ENCODE measurements at regions not wholly inside any gene's neighbourhood (a gene's known extent, or its start where the extent isn't known, plus 50 kb on each side); places are given as distances from the start of the nearest gene placed in this dataset.

DNA sequence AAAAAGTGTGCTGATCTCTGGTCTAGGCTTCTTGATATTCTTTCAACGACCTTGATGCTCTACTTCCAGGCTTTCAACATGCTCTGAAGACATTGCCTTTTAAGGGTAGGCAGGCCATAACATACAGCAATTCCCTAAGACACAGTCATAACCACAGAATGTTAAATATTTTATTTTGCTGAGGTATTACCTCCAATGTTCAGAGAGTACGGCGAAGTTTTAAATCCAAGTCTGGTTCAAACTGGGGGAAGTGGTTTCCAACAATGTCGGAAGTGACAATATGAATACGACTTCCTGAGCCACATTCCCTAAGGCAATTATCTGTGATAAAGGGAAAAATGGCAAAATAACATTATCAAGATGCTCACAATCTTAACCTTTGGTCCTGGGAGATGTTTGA is 1077.9 kb upstream of the PIK3C3 start:
- Histone ChIP-seq H3K4me1 (replicated peaks in 1 of 4; ENCODE audit: control insufficient read depth in 3 of 4, insufficient read depth in 4 of 4, low read length in 3 of 4) (peaks cover 0 to 8% (median 1%) of the 10 kb centered on the region in 4 experiments; a peak in 2 of 7 replicates), H2BK5ac (ENCODE audit: low read depth, low read length) (no peak overlapping the region), H3K18ac (ENCODE audit: extremely low read depth, low read length) (no peak overlapping the region), H3K36me3 (ENCODE audit: control insufficient read depth in 2 of 4, insufficient read depth in 4 of 4, low read length in 3 of 4) (no peaks in the 10 kb centered on the region), H3K56ac (replicated peaks; ENCODE audit: insufficient read length, low read depth, low read length) (no peak overlapping the region), H3K79me1 (ENCODE audit: low read depth, low read length) (no peaks in the 10 kb centered on the region), H2BK120ac (replicated peaks; ENCODE audit: low read depth, low read length) (peak overlapping the region; percentile 81), H4K8ac (ENCODE audit: extremely low read depth, insufficient read depth, low read length) (no peak overlapping the region), H3K79me2 (ENCODE audit: control insufficient read depth in 1 of 2, insufficient read depth in 2 of 2, low read length in 2 of 2) (no peaks in the 10 kb centered on the region), H4K5ac (ENCODE audit: insufficient read length, low read depth, low read length) (no peak overlapping the region), H2AFZ (ENCODE audit: low read length) (no peak overlapping the region), H3K9ac (replicated peaks in 1 of 4; ENCODE audit: extremely low read depth in 1 of 4, low read depth in 3 of 4, low read length in 3 of 4) (no peak overlapping the region), H3K4me2 (ENCODE audit: insufficient read depth in 1 of 2, low read depth in 2 of 2, low read length in 2 of 2) (no peak overlapping the region), H4K91ac (replicated peaks; ENCODE audit: insufficient read length, low read length) (no peak overlapping the region), H2BK12ac (ENCODE audit: low read depth, low read length) (no peak overlapping the region), H3K23me2 (ENCODE audit: low read depth, low read length) (no peaks in the 10 kb centered on the region), H3K27me3 (replicated peaks in 1 of 4; ENCODE audit: control insufficient read depth in 3 of 4, extremely low read depth in 1 of 4, insufficient read depth in 3 of 4, low read length in 3 of 4) (no peaks in the 10 kb centered on the region), H3K4me3 (ENCODE audit: extremely low read depth in 1 of 4, insufficient read depth in 2 of 4, low read depth in 3 of 4, low read length in 4 of 4) (no peak overlapping the region), H4K20me1 (replicated peaks in 1 of 2; ENCODE audit: control insufficient read depth in 1 of 2, insufficient read depth in 2 of 2, low read length in 2 of 2) (no peaks in the 10 kb centered on the region), H3K9me3 (ENCODE audit: insufficient read depth in 2 of 2, low read depth in 1 of 2, low read length in 1 of 2) (no peaks in the 10 kb centered on the region), H3K27ac (ENCODE audit: low read depth, low read length) (no peak overlapping the region), H3K4ac (replicated peaks; ENCODE audit: insufficient read length, low read depth, low read length) (no peak overlapping the region), H3K23ac (ENCODE audit: insufficient read length) (no peak overlapping the region), H2AK5ac (ENCODE audit: low read depth, low read length) (no peak overlapping the region), H2BK15ac (ENCODE audit: low read length) (no peak overlapping the region), H3K14ac (ENCODE audit: insufficient read length) (no peak overlapping the region), H2BK20ac (ENCODE audit: low read length) (peak overlapping the region; percentile 25; the same call in 1 of the 2 replicates)
- DNase-seq (ENCODE audit: low read depth in 1 of 2, low spot score in 2 of 2): no peak
- 93% methylated on average over 5 of the region's 5 CpGs; no CpG with 5 or more reads in 1 of the 2 experiments for WGBS, 2 experiments (ENCODE audit: extremely low coverage in 1 of 2, insufficient coverage in 1 of 2, insufficient read length in 1 of 2, insufficient replicate concordance in 2 of 2, low coverage in 1 of 2, low lambda C conversion rate in 2 of 2, missing lambda C conversion rate in 1 of 2)
- ChIA-PET CTCF (ENCODE audit: partially characterized antibody) (no interaction called here), POLR2A (ENCODE audit: partially characterized antibody) (no interaction called here)
- no peak for FAIRE-seq
- TF ChIP-seq TCF12 (IDR thresholded peaks at IDR 0.05; ENCODE audit: low read depth, low read length): no peak
- TF ChIP-seq, protein P1, sequence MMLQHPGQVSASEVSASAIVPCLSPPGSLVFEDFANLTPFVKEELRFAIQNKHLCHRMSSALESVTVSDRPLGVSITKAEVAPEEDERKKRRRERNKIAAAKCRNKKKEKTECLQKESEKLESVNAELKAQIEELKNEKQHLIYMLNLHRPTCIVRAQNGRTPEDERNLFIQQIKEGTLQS (IDR thresholded peaks at IDR 0.05; ENCODE audit: insufficient read depth, low read depth, low read length): no peak
- TF ChIP-seq CHD1 (IDR thresholded peaks at IDR 0.05; ENCODE audit: low read depth, low read length): no peak
- no peak for TF ChIP-seq CHD2 (IDR thresholded peaks at IDR 0.05; ENCODE audit: low read length)
- TF ChIP-seq NANOG (IDR thresholded peaks at IDR 0.05; ENCODE audit: insufficient read depth, low read depth, low read length, poor library complexity, severe bottlenecking): no peak
- no peak for TF ChIP-seq GABPA (IDR thresholded peaks at IDR 0.05; ENCODE audit: borderline replicate concordance, insufficient read depth, low read length)
- TF ChIP-seq FOSL1 (IDR thresholded peaks at IDR 0.05; ENCODE audit: insufficient read depth, low read depth, low read length): no peak
- no peak for TF ChIP-seq EP300 (IDR thresholded peaks at IDR 0.05; ENCODE audit: borderline replicate concordance in 1 of 2, low read depth in 2 of 2, low read length in 2 of 2)
- TF ChIP-seq, protein P2, sequence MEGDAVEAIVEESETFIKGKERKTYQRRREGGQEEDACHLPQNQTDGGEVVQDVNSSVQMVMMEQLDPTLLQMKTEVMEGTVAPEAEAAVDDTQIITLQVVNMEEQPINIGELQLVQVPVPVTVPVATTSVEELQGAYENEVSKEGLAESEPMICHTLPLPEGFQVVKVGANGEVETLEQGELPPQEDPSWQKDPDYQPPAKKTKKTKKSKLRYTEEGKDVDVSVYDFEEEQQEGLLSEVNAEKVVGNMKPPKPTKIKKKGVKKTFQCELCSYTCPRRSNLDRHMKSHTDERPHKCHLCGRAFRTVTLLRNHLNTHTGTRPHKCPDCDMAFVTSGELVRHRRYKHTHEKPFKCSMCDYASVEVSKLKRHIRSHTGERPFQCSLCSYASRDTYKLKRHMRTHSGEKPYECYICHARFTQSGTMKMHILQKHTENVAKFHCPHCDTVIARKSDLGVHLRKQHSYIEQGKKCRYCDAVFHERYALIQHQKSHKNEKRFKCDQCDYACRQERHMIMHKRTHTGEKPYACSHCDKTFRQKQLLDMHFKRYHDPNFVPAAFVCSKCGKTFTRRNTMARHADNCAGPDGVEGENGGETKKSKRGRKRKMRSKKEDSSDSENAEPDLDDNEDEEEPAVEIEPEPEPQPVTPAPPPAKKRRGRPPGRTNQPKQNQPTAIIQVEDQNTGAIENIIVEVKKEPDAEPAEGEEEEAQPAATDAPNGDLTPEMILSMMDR (IDR thresholded peaks at IDR 0.05; ENCODE audit: control extremely low read depth in 1 of 3, insufficient read depth in 1 of 3, low read depth in 1 of 3, low read length in 3 of 3): no peak
- TF ChIP-seq BCL11A (IDR thresholded peaks at IDR 0.05; ENCODE audit: low read depth in 2 of 2, low read length in 2 of 2): no peak

Measured in H1 (cell line).